Peyer's patch (tissue), 4 donors: ENCODE measurements at regions not wholly inside any gene's neighbourhood (a gene's known extent, or its start where the extent isn't known, plus 50 kb on each side); places are given as distances from the start of the nearest gene placed in this dataset.

ENCODE experiments used
- POLR2A ChIP-seq, 2 donors: fragments of 450-650 bp; IDR thresholded peaks; one replicate each; pipeline ENCODE4 v1.5.1; 2017; ENCODE audit warnings: antibody characterized with exemption in 2 of 2, mild to moderate bottlenecking in 2 of 2, moderate library complexity in 2 of 2
- TF ChIP-seq, protein P1 (sequence below), 6 experiments: fragments of 450-650 bp in 4 of 6; fragments of 200-600 bp in 2 of 6; sonication (generic) in 1 of 6; IDR thresholded peaks; one replicate each; pipeline ENCODE4 v1.5.1; 2017 to 2019; ENCODE audit warnings: antibody characterized with exemption in 6 of 6, mild to moderate bottlenecking in 3 of 6, moderate library complexity in 1 of 6

GRCh38 chr20:55266361-55266760, 739.0 kb downstream of the CBLN4 start:
- TF ChIP-seq, protein P1, sequence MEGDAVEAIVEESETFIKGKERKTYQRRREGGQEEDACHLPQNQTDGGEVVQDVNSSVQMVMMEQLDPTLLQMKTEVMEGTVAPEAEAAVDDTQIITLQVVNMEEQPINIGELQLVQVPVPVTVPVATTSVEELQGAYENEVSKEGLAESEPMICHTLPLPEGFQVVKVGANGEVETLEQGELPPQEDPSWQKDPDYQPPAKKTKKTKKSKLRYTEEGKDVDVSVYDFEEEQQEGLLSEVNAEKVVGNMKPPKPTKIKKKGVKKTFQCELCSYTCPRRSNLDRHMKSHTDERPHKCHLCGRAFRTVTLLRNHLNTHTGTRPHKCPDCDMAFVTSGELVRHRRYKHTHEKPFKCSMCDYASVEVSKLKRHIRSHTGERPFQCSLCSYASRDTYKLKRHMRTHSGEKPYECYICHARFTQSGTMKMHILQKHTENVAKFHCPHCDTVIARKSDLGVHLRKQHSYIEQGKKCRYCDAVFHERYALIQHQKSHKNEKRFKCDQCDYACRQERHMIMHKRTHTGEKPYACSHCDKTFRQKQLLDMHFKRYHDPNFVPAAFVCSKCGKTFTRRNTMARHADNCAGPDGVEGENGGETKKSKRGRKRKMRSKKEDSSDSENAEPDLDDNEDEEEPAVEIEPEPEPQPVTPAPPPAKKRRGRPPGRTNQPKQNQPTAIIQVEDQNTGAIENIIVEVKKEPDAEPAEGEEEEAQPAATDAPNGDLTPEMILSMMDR (IDR thresholded peaks at IDR 0.05) = no peak
- no peak for TF ChIP-seq POLR2A (IDR thresholded peaks at IDR 0.05)
